ENCODE measurements at regions not wholly inside any gene's neighbourhood (a gene's known extent, or its start where the extent isn't known, plus 50 kb on each side); places are given as distances from the start of the nearest gene placed in this dataset.

GRCh38 chr6:92716638-92717037 lies 702.7 kb downstream of the EPHA7 start (continued):
- TF ChIP-seq, protein P1, sequence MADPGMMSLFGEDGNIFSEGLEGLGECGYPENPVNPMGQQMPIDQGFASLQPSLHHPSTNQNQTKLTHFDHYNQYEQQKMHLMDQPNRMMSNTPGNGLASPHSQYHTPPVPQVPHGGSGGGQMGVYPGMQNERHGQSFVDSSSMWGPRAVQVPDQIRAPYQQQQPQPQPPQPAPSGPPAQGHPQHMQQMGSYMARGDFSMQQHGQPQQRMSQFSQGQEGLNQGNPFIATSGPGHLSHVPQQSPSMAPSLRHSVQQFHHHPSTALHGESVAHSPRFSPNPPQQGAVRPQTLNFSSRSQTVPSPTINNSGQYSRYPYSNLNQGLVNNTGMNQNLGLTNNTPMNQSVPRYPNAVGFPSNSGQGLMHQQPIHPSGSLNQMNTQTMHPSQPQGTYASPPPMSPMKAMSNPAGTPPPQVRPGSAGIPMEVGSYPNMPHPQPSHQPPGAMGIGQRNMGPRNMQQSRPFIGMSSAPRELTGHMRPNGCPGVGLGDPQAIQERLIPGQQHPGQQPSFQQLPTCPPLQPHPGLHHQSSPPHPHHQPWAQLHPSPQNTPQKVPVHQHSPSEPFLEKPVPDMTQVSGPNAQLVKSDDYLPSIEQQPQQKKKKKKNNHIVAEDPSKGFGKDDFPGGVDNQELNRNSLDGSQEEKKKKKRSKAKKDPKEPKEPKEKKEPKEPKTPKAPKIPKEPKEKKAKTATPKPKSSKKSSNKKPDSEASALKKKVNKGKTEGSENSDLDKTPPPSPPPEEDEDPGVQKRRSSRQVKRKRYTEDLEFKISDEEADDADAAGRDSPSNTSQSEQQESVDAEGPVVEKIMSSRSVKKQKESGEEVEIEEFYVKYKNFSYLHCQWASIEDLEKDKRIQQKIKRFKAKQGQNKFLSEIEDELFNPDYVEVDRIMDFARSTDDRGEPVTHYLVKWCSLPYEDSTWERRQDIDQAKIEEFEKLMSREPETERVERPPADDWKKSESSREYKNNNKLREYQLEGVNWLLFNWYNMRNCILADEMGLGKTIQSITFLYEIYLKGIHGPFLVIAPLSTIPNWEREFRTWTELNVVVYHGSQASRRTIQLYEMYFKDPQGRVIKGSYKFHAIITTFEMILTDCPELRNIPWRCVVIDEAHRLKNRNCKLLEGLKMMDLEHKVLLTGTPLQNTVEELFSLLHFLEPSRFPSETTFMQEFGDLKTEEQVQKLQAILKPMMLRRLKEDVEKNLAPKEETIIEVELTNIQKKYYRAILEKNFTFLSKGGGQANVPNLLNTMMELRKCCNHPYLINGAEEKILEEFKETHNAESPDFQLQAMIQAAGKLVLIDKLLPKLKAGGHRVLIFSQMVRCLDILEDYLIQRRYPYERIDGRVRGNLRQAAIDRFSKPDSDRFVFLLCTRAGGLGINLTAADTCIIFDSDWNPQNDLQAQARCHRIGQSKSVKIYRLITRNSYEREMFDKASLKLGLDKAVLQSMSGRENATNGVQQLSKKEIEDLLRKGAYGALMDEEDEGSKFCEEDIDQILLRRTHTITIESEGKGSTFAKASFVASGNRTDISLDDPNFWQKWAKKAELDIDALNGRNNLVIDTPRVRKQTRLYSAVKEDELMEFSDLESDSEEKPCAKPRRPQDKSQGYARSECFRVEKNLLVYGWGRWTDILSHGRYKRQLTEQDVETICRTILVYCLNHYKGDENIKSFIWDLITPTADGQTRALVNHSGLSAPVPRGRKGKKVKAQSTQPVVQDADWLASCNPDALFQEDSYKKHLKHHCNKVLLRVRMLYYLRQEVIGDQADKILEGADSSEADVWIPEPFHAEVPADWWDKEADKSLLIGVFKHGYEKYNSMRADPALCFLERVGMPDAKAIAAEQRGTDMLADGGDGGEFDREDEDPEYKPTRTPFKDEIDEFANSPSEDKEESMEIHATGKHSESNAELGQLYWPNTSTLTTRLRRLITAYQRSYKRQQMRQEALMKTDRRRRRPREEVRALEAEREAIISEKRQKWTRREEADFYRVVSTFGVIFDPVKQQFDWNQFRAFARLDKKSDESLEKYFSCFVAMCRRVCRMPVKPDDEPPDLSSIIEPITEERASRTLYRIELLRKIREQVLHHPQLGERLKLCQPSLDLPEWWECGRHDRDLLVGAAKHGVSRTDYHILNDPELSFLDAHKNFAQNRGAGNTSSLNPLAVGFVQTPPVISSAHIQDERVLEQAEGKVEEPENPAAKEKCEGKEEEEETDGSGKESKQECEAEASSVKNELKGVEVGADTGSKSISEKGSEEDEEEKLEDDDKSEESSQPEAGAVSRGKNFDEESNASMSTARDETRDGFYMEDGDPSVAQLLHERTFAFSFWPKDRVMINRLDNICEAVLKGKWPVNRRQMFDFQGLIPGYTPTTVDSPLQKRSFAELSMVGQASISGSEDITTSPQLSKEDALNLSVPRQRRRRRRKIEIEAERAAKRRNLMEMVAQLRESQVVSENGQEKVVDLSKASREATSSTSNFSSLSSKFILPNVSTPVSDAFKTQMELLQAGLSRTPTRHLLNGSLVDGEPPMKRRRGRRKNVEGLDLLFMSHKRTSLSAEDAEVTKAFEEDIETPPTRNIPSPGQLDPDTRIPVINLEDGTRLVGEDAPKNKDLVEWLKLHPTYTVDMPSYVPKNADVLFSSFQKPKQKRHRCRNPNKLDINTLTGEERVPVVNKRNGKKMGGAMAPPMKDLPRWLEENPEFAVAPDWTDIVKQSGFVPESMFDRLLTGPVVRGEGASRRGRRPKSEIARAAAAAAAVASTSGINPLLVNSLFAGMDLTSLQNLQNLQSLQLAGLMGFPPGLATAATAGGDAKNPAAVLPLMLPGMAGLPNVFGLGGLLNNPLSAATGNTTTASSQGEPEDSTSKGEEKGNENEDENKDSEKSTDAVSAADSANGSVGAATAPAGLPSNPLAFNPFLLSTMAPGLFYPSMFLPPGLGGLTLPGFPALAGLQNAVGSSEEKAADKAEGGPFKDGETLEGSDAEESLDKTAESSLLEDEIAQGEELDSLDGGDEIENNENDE (IDR thresholded peaks at IDR 0.05; ENCODE audit: insufficient replicate concordance, low read length): no peak
- TF ChIP-seq RAD21 (IDR thresholded peaks at IDR 0.05 in 1 of 2, conservative IDR thresholded peaks at IDR 0.05 in 1 of 2; ENCODE audit: low read depth in 2 of 2, low read length in 2 of 2): no peak
- TF ChIP-seq KDM1A (IDR thresholded peaks at IDR 0.05; ENCODE audit: borderline replicate concordance, low read length): no peak
- no peak for TF ChIP-seq BCL11A (IDR thresholded peaks at IDR 0.05; ENCODE audit: low read depth in 2 of 2, low read length in 2 of 2)
- no peak for TF ChIP-seq SIX5 (IDR thresholded peaks at IDR 0.05; ENCODE audit: low read depth, low read length)
- TF ChIP-seq BACH1 (IDR thresholded peaks at IDR 0.05; ENCODE audit: low read length): no peak
- TF ChIP-seq HDAC2 (IDR thresholded peaks at IDR 0.05; ENCODE audit: borderline replicate concordance in 1 of 2, low read depth in 2 of 2, low read length in 2 of 2): no peak
- TF ChIP-seq CTCF (IDR thresholded peaks at IDR 0.05; ENCODE audit: control extremely low read depth in 1 of 3, insufficient read depth in 1 of 3, low read depth in 1 of 3, low read length in 3 of 3): no peak
- TF ChIP-seq SRF (IDR thresholded peaks at IDR 0.05; ENCODE audit: low read depth, low read length): no peak

Measured in H1 (cell line).